T-cell (primary cell): ENCODE measurements at regions not wholly inside any gene's neighbourhood (a gene's known extent, or its start where the extent isn't known, plus 50 kb on each side); places are given as distances from the start of the nearest gene placed in this dataset.

Experiments used
- ATAC-seq, 4 experiments: fragments of 200-7000 bp in 3 of 4; fragments of 150-1000 bp in 1 of 4; cut with Tn5 transposase; replicated peaks in 1 of 4; 1 replicate in 3 of 4; 2 replicates in 1 of 4; pipeline ENCODE4 v1.10.0; 2021; ENCODE audit warnings: moderate library complexity in 3 of 4, mild to moderate bottlenecking in 2 of 4, moderate number of reproducible peaks in 1 of 4
- CTCF ChIA-PET, 2 donors: fragments of 300-600 bp; sonication (Branson Sonifier 250); formaldehyde crosslinking; loops; one replicate each; lab custom pipeline; 2022; ENCODE audit warnings: antibody characterized with exemption in 2 of 2; lab: Charles Lee
- POLR2A ChIA-PET, 2 donors: fragments of 300-600 bp; sonication (Branson Sonifier 250); formaldehyde crosslinking; loops; one replicate each; lab custom pipeline; 2022; ENCODE audit warnings: antibody characterized with exemption in 2 of 2; lab: Charles Lee
- DNase-seq, 35 experiments: peaks; one replicate each; pipeline versions ENCODE4 v3.0.0 to v3.0.0-alpha.2; 2013 to 2023
- H3K27ac ChIP-seq: one replicate; pipeline ENCODE4 v1.5.1; 2013; ENCODE audit warnings: low read length
- H3K27me3 ChIP-seq, 2 experiments: replicated peaks in 1 of 2; 1 replicate in 1 of 2; 2 replicates in 1 of 2; pipeline versions ENCODE4 v1.6.1 to v1.7.0; 2013; ENCODE audit warnings: low read length in 1 of 2, mixed read lengths in 1 of 2; ENCODE audit not compliant: control insufficient read depth in 2 of 2, insufficient read depth in 2 of 2; ENCODE audit errors: extremely low read depth in 1 of 2
- H3K36me3 ChIP-seq, 2 donors: 1 replicate in 1 of 2; 2 replicates in 1 of 2; pipeline versions ENCODE4 v1.6.1 to v1.7.0; 2013; ENCODE audit warnings: low read length in 1 of 2; ENCODE audit not compliant: control insufficient read depth in 2 of 2, insufficient read depth in 1 of 2; ENCODE audit errors: extremely low read depth in 1 of 2
- H3K4me1 ChIP-seq, 2 experiments: 1 replicate in 1 of 2; 2 replicates in 1 of 2; pipeline versions ENCODE4 v1.6.1 to v1.7.0; 2013; ENCODE audit warnings: low read length in 2 of 2, mixed read lengths in 1 of 2; ENCODE audit not compliant: insufficient read depth in 2 of 2, control insufficient read depth in 1 of 2; ENCODE audit errors: extremely low read depth in 1 of 2
- H3K4me3 ChIP-seq, 2 donors: 1 replicate in 1 of 2; 2 replicates in 1 of 2; pipeline versions ENCODE4 v1.5.1 to v1.7.0; 2013; ENCODE audit warnings: mild to moderate bottlenecking in 2 of 2, low read length in 1 of 2, moderate library complexity in 1 of 2; ENCODE audit not compliant: control insufficient read depth in 1 of 2; ENCODE audit errors: extremely low read depth in 1 of 2
- H3K9me3 ChIP-seq: 2 replicates; pipeline ENCODE4 v1.7.0; 2013
- H3K27ac Mint-ChIP-seq, 2 donors: one replicate each; pipeline ENCODE4 v1.8.0; 2020 to 2021; ENCODE audit warnings: mild to moderate bottlenecking in 2 of 2, mixed read lengths in 2 of 2
- H3K27me3 Mint-ChIP-seq, 2 donors: one replicate each; pipeline ENCODE4 v1.8.0; 2021 to 2022; ENCODE audit warnings: mixed read lengths in 2 of 2
- H3K36me3 Mint-ChIP-seq: one replicate; pipeline ENCODE4 v1.8.0; 2021; ENCODE audit warnings: mixed read lengths
- H3K4me1 Mint-ChIP-seq, 3 donors: one replicate each; pipeline ENCODE4 v1.8.0; 2020 to 2022; ENCODE audit warnings: mixed read lengths in 3 of 3, mild to moderate bottlenecking in 1 of 3
- H3K4me3 Mint-ChIP-seq, 3 donors: one replicate each; pipeline ENCODE4 v1.8.0; 2020 to 2022; ENCODE audit warnings: mild to moderate bottlenecking in 3 of 3, mixed read lengths in 3 of 3, moderate library complexity in 3 of 3
- H3K9me3 Mint-ChIP-seq, 3 donors: one replicate each; pipeline ENCODE4 v1.8.0; 2020 to 2022; ENCODE audit warnings: mixed read lengths in 3 of 3
- WGBS: methylation state at CpG from one replicate; pipeline ENCODE4 v1.1.5; 2013; ENCODE audit warnings: missing lambda C conversion rate; ENCODE audit not compliant: insufficient coverage; 5-methylcytosine and 5-hydroxymethylcytosine counted together

DNA sequence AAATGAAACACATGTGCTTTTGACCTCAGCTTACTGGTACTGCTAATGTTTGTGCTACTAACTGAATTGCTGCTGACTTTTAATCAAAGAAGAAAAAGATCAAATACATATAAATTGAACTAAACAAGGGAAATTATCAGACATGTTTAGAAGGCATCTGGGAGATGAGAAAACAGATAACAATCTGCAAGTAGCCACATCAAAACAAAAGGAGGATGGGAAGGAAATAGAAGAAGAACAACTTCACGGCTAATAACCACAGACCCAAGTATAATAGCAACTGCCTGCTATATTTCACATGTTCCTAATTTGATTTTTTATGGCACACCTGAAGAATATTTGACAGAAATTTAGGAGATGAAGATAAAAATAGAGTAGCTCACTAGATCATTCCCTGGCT is 542.6 kb upstream of the SYT4 start:
- no peaks in the 10 kb centered on the region for H3K36me3 Mint-ChIP-seq
- no peak for ATAC-seq
- peaks cover 5 to 23% (median 13%) of the 10 kb centered on the region in 3 donors for H3K9me3 Mint-ChIP-seq
- H3K9me3 ChIP-seq = no peaks in the 10 kb centered on the region
- CTCF ChIA-PET = no interaction called here
- H3K27me3 ChIP-seq = no peaks in the 10 kb centered on the region
- no peaks in the 10 kb centered on the region for H3K27me3 Mint-ChIP-seq
- H3K4me3 Mint-ChIP-seq = no peak overlapping the region
- H3K4me1 ChIP-seq = no peaks in the 10 kb centered on the region
- no peaks in the 10 kb centered on the region for H3K36me3 ChIP-seq
- no peak overlapping the region for H3K27ac Mint-ChIP-seq
- H3K4me3 ChIP-seq = no peak overlapping the region
- DNase-seq = no peak
- H3K4me1 Mint-ChIP-seq = no peaks in the 10 kb centered on the region
- POLR2A ChIA-PET = no interaction called here
- WGBS = no CpG with 5 or more reads among the region's 1 CpG
- no peak overlapping the region for H3K27ac ChIP-seq

DNA sequence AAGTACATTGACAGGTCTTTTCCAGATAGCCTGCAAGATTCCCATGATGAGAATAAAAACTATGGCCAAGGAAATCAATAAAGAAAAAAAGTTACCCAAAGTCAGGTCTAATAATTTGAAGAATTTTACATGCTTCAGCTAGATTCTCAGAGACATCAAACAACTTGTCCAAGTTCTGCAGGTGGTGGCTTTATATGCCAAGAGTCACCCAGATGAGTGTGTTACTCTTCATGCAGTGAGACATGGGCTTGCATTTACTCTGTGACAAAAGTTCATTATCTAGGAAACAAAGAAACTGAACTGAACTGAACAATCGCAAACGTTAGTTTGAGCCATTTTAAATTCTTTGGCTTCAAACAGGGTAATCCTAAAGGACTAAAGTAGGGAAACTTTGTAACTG is 548.5 kb upstream of the SYT4 start:
- Histone ChIP-seq H3K4me3 (no peak overlapping the region), H3K9me3 (no peaks in the 10 kb centered on the region), H3K4me1 (no peaks in the 10 kb centered on the region), H3K27me3 (no peaks in the 10 kb centered on the region), H3K36me3 (no peaks in the 10 kb centered on the region), H3K27ac (no peak overlapping the region)
- no peak overlapping the region for H3K4me3 Mint-ChIP-seq
- no peaks in the 10 kb centered on the region for H3K27me3 Mint-ChIP-seq
- no peak for DNase-seq
- ATAC-seq = no peak
- WGBS = no CpG with 5 or more reads among the region's 2 CpGs
- no peaks in the 10 kb centered on the region for H3K36me3 Mint-ChIP-seq
- peaks cover 0 to 26% (median 11%) of the 10 kb centered on the region in 3 donors for H3K9me3 Mint-ChIP-seq
- CTCF ChIA-PET = no interaction called here
- POLR2A ChIA-PET = no interaction called here
- H3K4me1 Mint-ChIP-seq = no peaks in the 10 kb centered on the region
- no peak overlapping the region for H3K27ac Mint-ChIP-seq

- Histone ChIP-seq H3K27me3 (no peaks in the 10 kb centered on the region), H3K4me3 (no peak overlapping the region), H3K4me1 (no peaks in the 10 kb centered on the region), H3K36me3 (no peaks in the 10 kb centered on the region), H3K9me3 (no peaks in the 10 kb centered on the region), H3K27ac (no peak overlapping the region)
- no peak overlapping the region for H3K27ac Mint-ChIP-seq
- no peaks in the 10 kb centered on the region for H3K36me3 Mint-ChIP-seq
- H3K27me3 Mint-ChIP-seq = no peaks in the 10 kb centered on the region
- H3K4me1 Mint-ChIP-seq = no peaks in the 10 kb centered on the region
- ChIA-PET CTCF (no interaction called here), POLR2A (no interaction called here)
- WGBS = 13% methylated on average over 1 of the region's 1 CpG
- no peak for DNase-seq
- no peak for ATAC-seq
- H3K4me3 Mint-ChIP-seq = no peak overlapping the region
- peaks cover 0 to 26% (median 11%) of the 10 kb centered on the region in 3 donors for H3K9me3 Mint-ChIP-seq
Observed at GRCh38 chr18:43826215-43826614, 548.9 kb upstream of the SYT4 start.

GRCh38 chr18:43827311-43827710 is 550.0 kb upstream of the SYT4 start:
- Mint-ChIP-seq H3K27me3 (no peaks in the 10 kb centered on the region), H3K36me3 (no peaks in the 10 kb centered on the region), H3K4me1 (no peaks in the 10 kb centered on the region), H3K27ac (no peak overlapping the region), H3K4me3 (no peak overlapping the region), H3K9me3 (peaks cover under 1 to 21% (median 13%) of the 10 kb centered on the region in 3 donors)
- ATAC-seq (no peak), DNase-seq (no peak)
- Histone ChIP-seq H3K36me3 (no peaks in the 10 kb centered on the region), H3K27ac (no peak overlapping the region), H3K4me1 (no peaks in the 10 kb centered on the region), H3K4me3 (no peak overlapping the region), H3K27me3 (no peaks in the 10 kb centered on the region), H3K9me3 (no peaks in the 10 kb centered on the region)
- POLR2A ChIA-PET = interaction anchor here in 1 of 2 donors (0.6 kb wide), 1 partner anchor 14 kb away, joined by 4 read pairs; no protein-coding TSS in a partner anchor
- no CpG with 5 or more reads among the region's 4 CpGs for WGBS
- CTCF ChIA-PET = no interaction called here

- no peaks in the 10 kb centered on the region for H3K9me3 ChIP-seq
Observed at GRCh38 chr18:43830303-43830702, 553.0 kb upstream of the SYT4 start.

DNA sequence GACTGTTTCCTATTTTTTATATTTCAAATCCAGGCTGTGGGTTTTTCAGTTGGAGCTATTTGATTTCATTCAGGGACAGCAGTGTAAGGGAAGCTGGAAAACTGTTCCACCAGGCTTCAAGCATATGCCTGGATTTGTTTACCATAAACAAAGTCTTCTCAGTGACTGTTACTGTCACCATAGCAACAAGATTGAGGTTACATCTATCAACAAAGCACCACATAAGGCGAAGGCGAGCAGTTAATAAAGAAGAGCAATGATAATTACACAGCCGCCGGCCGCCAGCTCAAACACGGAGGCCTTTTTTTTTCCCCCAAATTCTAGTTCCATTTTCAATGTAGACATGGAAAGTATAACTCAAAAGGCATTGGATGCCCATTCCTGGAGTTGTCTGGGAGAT is 553.7 kb upstream of the SYT4 start:
- WGBS = no CpG with 5 or more reads among the region's 6 CpGs
- H3K27ac ChIP-seq = no peak overlapping the region
- H3K36me3 ChIP-seq = no peaks in the 10 kb centered on the region
- no peaks in the 10 kb centered on the region for H3K27me3 ChIP-seq
- ChIA-PET POLR2A (no interaction called here), CTCF (no interaction called here)
- no peaks in the 10 kb centered on the region for H3K4me1 Mint-ChIP-seq
- no peaks in the 10 kb centered on the region for H3K27me3 Mint-ChIP-seq
- H3K4me3 ChIP-seq = no peak overlapping the region
- no peak for DNase-seq
- no peaks in the 10 kb centered on the region for H3K4me1 ChIP-seq
- H3K9me3 Mint-ChIP-seq = peaks cover 3 to 14% (median 9%) of the 10 kb centered on the region in 3 donors
- H3K9me3 ChIP-seq = no peaks in the 10 kb centered on the region
- ATAC-seq = no peak
- H3K27ac Mint-ChIP-seq = no peak overlapping the region
- no peaks in the 10 kb centered on the region for H3K36me3 Mint-ChIP-seq
- no peak overlapping the region for H3K4me3 Mint-ChIP-seq

More at GRCh38 chr18:43830303-43830702, 553.0 kb upstream of the SYT4 start:
- no peak for DNase-seq
- no peak overlapping the region for H3K27ac Mint-ChIP-seq
- H3K4me1 Mint-ChIP-seq = no peaks in the 10 kb centered on the region
- H3K9me3 Mint-ChIP-seq = peaks cover 3 to 14% (median 9%) of the 10 kb centered on the region in 3 donors
- ChIA-PET POLR2A (no interaction called here), CTCF (no interaction called here)
- no peaks in the 10 kb centered on the region for H3K27me3 ChIP-seq
- no peaks in the 10 kb centered on the region for H3K36me3 ChIP-seq
- WGBS = no CpG with 5 or more reads among the region's 1 CpG
- no peaks in the 10 kb centered on the region for H3K27me3 Mint-ChIP-seq
- H3K27ac ChIP-seq = no peak overlapping the region
- no peaks in the 10 kb centered on the region for H3K36me3 Mint-ChIP-seq
- no peak for ATAC-seq
- no peaks in the 10 kb centered on the region for H3K4me1 ChIP-seq
- H3K4me3 Mint-ChIP-seq = no peak overlapping the region
- no peak overlapping the region for H3K4me3 ChIP-seq

- peaks cover 4 to 11% (median 6%) of the 10 kb centered on the region in 3 donors for H3K9me3 Mint-ChIP-seq
- CTCF ChIA-PET = no interaction called here
- H3K27me3 Mint-ChIP-seq = no peaks in the 10 kb centered on the region
Observed at GRCh38 chr18:43846299-43846698, 569.0 kb upstream of the SYT4 start.

More at GRCh38 chr18:43846299-43846698, 569.0 kb upstream of the SYT4 start:
- H3K27ac ChIP-seq = no peak overlapping the region
- Mint-ChIP-seq H3K4me3 (no peak overlapping the region), H3K4me1 (no peaks in the 10 kb centered on the region), H3K27ac (no peak overlapping the region), H3K36me3 (no peaks in the 10 kb centered on the region)
- ATAC-seq (no peak), DNase-seq (no peak)
- H3K36me3 ChIP-seq = no peaks in the 10 kb centered on the region
- WGBS = no CpG with 5 or more reads among the region's 1 CpG
- H3K27me3 ChIP-seq = no peaks in the 10 kb centered on the region
- no peaks in the 10 kb centered on the region for H3K9me3 ChIP-seq
- H3K4me3 ChIP-seq = no peak overlapping the region
- POLR2A ChIA-PET = no interaction called here
- no peaks in the 10 kb centered on the region for H3K4me1 ChIP-seq
